Ishikawa (cell line): ENCODE measurements at regions not wholly inside any gene's neighbourhood (a gene's known extent, or its start where the extent isn't known, plus 50 kb on each side); places are given as distances from the start of the nearest gene placed in this dataset.

ENCODE experiments used
- CEBPB ChIP-seq: IDR thresholded peaks from 2 replicates; pipeline ENCODE4 v1.6.1; 2012
- CREB1 ChIP-seq: IDR thresholded peaks from 2 replicates; pipeline ENCODE4 v1.6.1; 2012; ENCODE audit warnings: low read depth
- EGR1 ChIP-seq: IDR thresholded peaks from 2 replicates; pipeline ENCODE4 v1.6.1; 2012
- EP300 ChIP-seq: IDR thresholded peaks from 2 replicates; pipeline ENCODE4 v1.6.1; 2012; ENCODE audit warnings: borderline replicate concordance
- NFIC ChIP-seq: IDR thresholded peaks from 2 replicates; pipeline ENCODE4 v1.6.1; 2012
- RAD21 ChIP-seq: IDR thresholded peaks from 2 replicates; pipeline ENCODE4 v1.6.1; 2012; ENCODE audit warnings: low read depth
- TAF1 ChIP-seq: IDR thresholded peaks from 2 replicates; pipeline ENCODE4 v1.6.1; 2012; ENCODE audit warnings: low read depth, mild to moderate bottlenecking
- YY1 ChIP-seq: IDR thresholded peaks from 2 replicates; pipeline ENCODE4 v1.6.1; 2012; ENCODE audit warnings: low read depth
- ZBTB7A ChIP-seq: IDR thresholded peaks from 2 replicates; pipeline ENCODE4 v1.6.1; 2012; ENCODE audit warnings: low read depth
- TF ChIP-seq, protein P1 (sequence below): IDR thresholded peaks from 2 replicates; pipeline ENCODE4 v1.6.1; 2012
- TF ChIP-seq, protein P2 (sequence below): IDR thresholded peaks from 2 replicates; pipeline ENCODE4 v1.6.1; 2012
- TF ChIP-seq, protein P3 (sequence below): IDR thresholded peaks from 2 replicates; pipeline ENCODE4 v1.6.1; 2012; ENCODE audit warnings: low read depth, mild to moderate bottlenecking

DNA sequence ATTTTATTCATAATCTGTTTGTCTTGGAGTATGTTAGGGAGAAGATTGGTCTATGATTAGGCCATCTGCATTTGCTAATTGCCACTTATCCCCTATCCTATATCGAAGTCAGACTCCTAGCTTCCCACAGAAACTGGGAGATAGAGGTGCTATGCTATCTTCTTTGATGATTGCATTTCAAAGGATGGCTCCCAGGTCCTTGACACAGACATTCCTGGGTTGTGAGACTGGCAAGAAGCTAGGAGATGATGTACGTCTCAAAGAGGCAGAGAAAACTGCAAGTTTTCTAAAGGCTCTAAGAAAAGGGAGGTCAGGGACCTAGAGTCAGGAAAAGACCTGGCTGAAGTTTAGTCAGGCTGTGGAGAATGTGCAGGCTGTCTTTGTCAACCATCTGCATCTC lies 1251.9 kb downstream of the PCDH17 start:
- TF ChIP-seq CREB1 (no peak), RAD21 (no peak), TAF1 (no peak), EGR1 (no peak), EP300 (no peak), CEBPB (no peak), YY1 (no peak), NFIC (no peak), ZBTB7A (no peak)
- TF ChIP-seq, protein P1, sequence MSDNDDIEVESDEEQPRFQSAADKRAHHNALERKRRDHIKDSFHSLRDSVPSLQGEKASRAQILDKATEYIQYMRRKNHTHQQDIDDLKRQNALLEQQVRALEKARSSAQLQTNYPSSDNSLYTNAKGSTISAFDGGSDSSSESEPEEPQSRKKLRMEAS = no peak
- TF ChIP-seq, protein P2, sequence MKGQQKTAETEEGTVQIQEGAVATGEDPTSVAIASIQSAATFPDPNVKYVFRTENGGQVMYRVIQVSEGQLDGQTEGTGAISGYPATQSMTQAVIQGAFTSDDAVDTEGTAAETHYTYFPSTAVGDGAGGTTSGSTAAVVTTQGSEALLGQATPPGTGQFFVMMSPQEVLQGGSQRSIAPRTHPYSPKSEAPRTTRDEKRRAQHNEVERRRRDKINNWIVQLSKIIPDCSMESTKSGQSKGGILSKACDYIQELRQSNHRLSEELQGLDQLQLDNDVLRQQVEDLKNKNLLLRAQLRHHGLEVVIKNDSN = no peak
- TF ChIP-seq, protein P3, sequence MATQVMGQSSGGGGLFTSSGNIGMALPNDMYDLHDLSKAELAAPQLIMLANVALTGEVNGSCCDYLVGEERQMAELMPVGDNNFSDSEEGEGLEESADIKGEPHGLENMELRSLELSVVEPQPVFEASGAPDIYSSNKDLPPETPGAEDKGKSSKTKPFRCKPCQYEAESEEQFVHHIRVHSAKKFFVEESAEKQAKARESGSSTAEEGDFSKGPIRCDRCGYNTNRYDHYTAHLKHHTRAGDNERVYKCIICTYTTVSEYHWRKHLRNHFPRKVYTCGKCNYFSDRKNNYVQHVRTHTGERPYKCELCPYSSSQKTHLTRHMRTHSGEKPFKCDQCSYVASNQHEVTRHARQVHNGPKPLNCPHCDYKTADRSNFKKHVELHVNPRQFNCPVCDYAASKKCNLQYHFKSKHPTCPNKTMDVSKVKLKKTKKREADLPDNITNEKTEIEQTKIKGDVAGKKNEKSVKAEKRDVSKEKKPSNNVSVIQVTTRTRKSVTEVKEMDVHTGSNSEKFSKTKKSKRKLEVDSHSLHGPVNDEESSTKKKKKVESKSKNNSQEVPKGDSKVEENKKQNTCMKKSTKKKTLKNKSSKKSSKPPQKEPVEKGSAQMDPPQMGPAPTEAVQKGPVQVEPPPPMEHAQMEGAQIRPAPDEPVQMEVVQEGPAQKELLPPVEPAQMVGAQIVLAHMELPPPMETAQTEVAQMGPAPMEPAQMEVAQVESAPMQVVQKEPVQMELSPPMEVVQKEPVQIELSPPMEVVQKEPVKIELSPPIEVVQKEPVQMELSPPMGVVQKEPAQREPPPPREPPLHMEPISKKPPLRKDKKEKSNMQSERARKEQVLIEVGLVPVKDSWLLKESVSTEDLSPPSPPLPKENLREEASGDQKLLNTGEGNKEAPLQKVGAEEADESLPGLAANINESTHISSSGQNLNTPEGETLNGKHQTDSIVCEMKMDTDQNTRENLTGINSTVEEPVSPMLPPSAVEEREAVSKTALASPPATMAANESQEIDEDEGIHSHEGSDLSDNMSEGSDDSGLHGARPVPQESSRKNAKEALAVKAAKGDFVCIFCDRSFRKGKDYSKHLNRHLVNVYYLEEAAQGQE = no peak
